DOHH2 (cell line): ENCODE measurements at regions not wholly inside any gene's neighbourhood (a gene's known extent, or its start where the extent isn't known, plus 50 kb on each side); places are given as distances from the start of the nearest gene placed in this dataset.

ENCODE experiments used
- CTCF ChIP-seq: fragments of 200-600 bp; sonication (generic); IDR thresholded peaks from one replicate; pipeline ENCODE4 v1.5.1; 2014; ENCODE audit warnings: antibody characterized with exemption, mild to moderate bottlenecking, low read depth, low read length; ENCODE audit not compliant: poor library complexity, severe bottlenecking
- EZH2phosphoT487 ChIP-seq: fragments of 200-600 bp; sonication (generic); IDR thresholded peaks from 2 replicates; pipeline ENCODE4 v1.6.1; 2017; ENCODE audit warnings: borderline replicate concordance, mild to moderate bottlenecking, antibody characterized with exemption, low read length, moderate library complexity, mixed read lengths

- no peak for TF ChIP-seq CTCF
- TF ChIP-seq EZH2phosphoT487 = no peak
Measured at GRCh38 chr5:105146867-105147266, 1584.3 kb upstream of the NUDT12 start.
